HL-60/S4 treated with retinoic acid at 250 ng/mL for 4 days and 3 days (cell line): ENCODE measurements at regions not wholly inside any gene's neighbourhood (a gene's known extent, or its start where the extent isn't known, plus 50 kb on each side); places are given as distances from the start of the nearest gene placed in this dataset.
"Not testable (repeated sequence)": the region's sequence is repeated elsewhere in the genome, so short reads cannot be mapped to it uniquely, and the experiment has no call there.

Source experiments
- in situ Hi-C: fragments of 300-500 bp; cut with MboI; formaldehyde crosslinking; loops from 2 replicates; pipeline ENCODE4 v1.7.0; 2022; ENCODE audit warnings: low sequenced_read_pairs

GRCh38 chr10:117601716-117602115 lies 59.2 kb downstream of the EMX2 start:
- in situ Hi-C loops = no loop called here

- in situ Hi-C loops = no loop called here
These were observed 60.5 kb downstream of the EMX2 start for GRCh38 chr10:117603081-117603480.

- in situ Hi-C loops = no loop called here
These were observed 61.2 kb downstream of the EMX2 start for GRCh38 chr10:117603726-117604125.

- in situ Hi-C loops = no loop called here
These were observed 66.7 kb downstream of the EMX2 start for GRCh38 chr10:117609095-117609795.

- in situ Hi-C loops = no loop called here
These were observed 67.2 kb downstream of the EMX2 start for GRCh38 chr10:117609796-117610170.

GRCh38 chr10:117610321-117610720 lies 67.8 kb downstream of the EMX2 start:
- in situ Hi-C loops = no loop called here

- in situ Hi-C loops = no loop called here
These were observed 69.6 kb downstream of the EMX2 start for GRCh38 chr10:117612113-117612512.

- in situ Hi-C loops = no loop called here
These were observed 73.1 kb downstream of the EMX2 start for GRCh38 chr10:117615649-117616048.

- in situ Hi-C loops = no loop called here
These were observed 73.6 kb downstream of the EMX2 start for GRCh38 chr10:117616179-117616578.

GRCh38 chr10:117617086-117617485 lies 74.5 kb downstream of the EMX2 start:
- in situ Hi-C loops = no loop called here

GRCh38 chr10:117617659-117618058 lies 75.1 kb downstream of the EMX2 start:
- in situ Hi-C loops = no loop called here

- in situ Hi-C loops = no loop called here
These were observed 76.7 kb downstream of the EMX2 start for GRCh38 chr10:117619223-117619622.

- in situ Hi-C loops = no loop called here
These were observed 77.3 kb downstream of the EMX2 start for GRCh38 chr10:117619707-117620405.

GRCh38 chr10:117621196-117621595 lies 78.7 kb downstream of the EMX2 start:
- in situ Hi-C loops = no loop called here

GRCh38 chr10:117621795-117622420 lies 79.4 kb downstream of the EMX2 start:
- in situ Hi-C loops = no loop called here

GRCh38 chr10:117622471-117623184 lies 80.1 kb downstream of the EMX2 start:
- in situ Hi-C loops = no loop called here

GRCh38 chr10:117626228-117626627 lies 83.7 kb downstream of the EMX2 start:
- in situ Hi-C loops = no loop called here

- in situ Hi-C loops = no loop called here
These were observed 85.0 kb downstream of the EMX2 start for GRCh38 chr10:117627561-117627960.

GRCh38 chr10:117629717-117630116 lies 87.2 kb downstream of the EMX2 start:
- in situ Hi-C loops = not testable (repeated sequence)

- in situ Hi-C loops = no loop called here
These were observed 89.0 kb downstream of the EMX2 start for GRCh38 chr10:117631276-117632145.

- in situ Hi-C loops = no loop called here
These were observed 89.9 kb downstream of the EMX2 start for GRCh38 chr10:117632406-117632805.
